H1 (cell line): ENCODE measurements at regions not wholly inside any gene's neighbourhood (a gene's known extent, or its start where the extent isn't known, plus 50 kb on each side); places are given as distances from the start of the nearest gene placed in this dataset.
"Not testable (repeated sequence)": the region's sequence is repeated elsewhere in the genome, so short reads cannot be mapped to it uniquely, and the experiment has no call there.

ENCODE experiments used
- CTCF ChIA-PET: fragments of 300-600 bp; sonication (Branson Sonifier 250); formaldehyde crosslinking; loops from one replicate; lab custom pipeline; 2021; ENCODE audit not compliant: partially characterized antibody; lab: Charles Lee
- POLR2A ChIA-PET: fragments of 300-600 bp; sonication (Branson Sonifier 250); formaldehyde crosslinking; loops from one replicate; lab custom pipeline; 2021; ENCODE audit warnings: inconsistent platforms; ENCODE audit not compliant: partially characterized antibody; lab: Charles Lee
- DNase-seq, 2 experiments: peaks; one replicate each; pipeline versions ENCODE4 v3.0.0 to v3.0.0-alpha.2; 2010 to 2022; ENCODE audit warnings: low spot score in 2 of 2, low read depth in 1 of 2, mixed read lengths in 1 of 2
- FAIRE-seq: peaks from 2 replicates; lab custom pipeline; 2011; peaks lifted over from hg19 to GRCh38; lab: Jason Lieb, UNC
- H2AFZ ChIP-seq: 2 replicates; pipeline ENCODE4 v1.8.1; 2012; ENCODE audit warnings: low read length, inconsistent platforms
- H2AK5ac ChIP-seq: 2 replicates; pipeline ENCODE4 v1.6.1; 2013; ENCODE audit warnings: low read depth, low read length
- H2BK120ac ChIP-seq: replicated peaks from 2 replicates; pipeline ENCODE3; 2013; ENCODE audit warnings: low read depth, low read length, inconsistent platforms
- H2BK12ac ChIP-seq: 2 replicates; pipeline ENCODE4 v1.6.1; 2013; ENCODE audit warnings: low read depth, low read length
- H2BK15ac ChIP-seq: 2 replicates; pipeline ENCODE4 v1.6.1; 2013; ENCODE audit warnings: low read length
- H2BK20ac ChIP-seq: 2 replicates; pipeline ENCODE4 v1.6.1; 2013; ENCODE audit warnings: low read length
- H2BK5ac ChIP-seq: 2 replicates; pipeline ENCODE4 v1.6.1; 2013; ENCODE audit warnings: low read depth, low read length
- H3K14ac ChIP-seq: 2 replicates; pipeline ENCODE4 v1.6.1; 2013; ENCODE audit warnings: inconsistent platforms; ENCODE audit not compliant: insufficient read length
- H3K18ac ChIP-seq: 2 replicates; pipeline ENCODE4 v1.6.1; 2013; ENCODE audit warnings: low read length; ENCODE audit errors: extremely low read depth
- H3K23ac ChIP-seq: 2 replicates; pipeline ENCODE4 v1.6.1; 2013; ENCODE audit warnings: inconsistent platforms; ENCODE audit not compliant: insufficient read length
- H3K23me2 ChIP-seq: 2 replicates; pipeline ENCODE4 v1.6.1; 2013; ENCODE audit warnings: low read depth, low read length
- H3K27ac ChIP-seq: 2 replicates; pipeline ENCODE4 v1.6.1; 2011; ENCODE audit warnings: low read depth, low read length, inconsistent platforms
- H3K27me3 ChIP-seq, 4 experiments: replicated peaks in 1 of 4; 1 replicate in 1 of 4; 2 replicates in 3 of 4; pipeline versions ENCODE4 v1.6.1 to v1.8.1; 2011 to 2013; ENCODE audit warnings: low read length in 3 of 4, mild to moderate bottlenecking in 3 of 4, inconsistent platforms in 2 of 4, mixed read lengths in 2 of 4, moderate library complexity in 1 of 4; ENCODE audit not compliant: control insufficient read depth in 3 of 4, insufficient read depth in 3 of 4; ENCODE audit errors: extremely low read depth in 1 of 4
- H3K36me3 ChIP-seq, 4 experiments: 2 replicates each; pipeline versions ENCODE4 v1.6.1 to v1.8.1; 2011 to 2013; ENCODE audit warnings: mild to moderate bottlenecking in 4 of 4, low read length in 3 of 4, moderate library complexity in 2 of 4, control low read depth in 1 of 4, inconsistent platforms in 1 of 4; ENCODE audit not compliant: insufficient read depth in 4 of 4, control insufficient read depth in 2 of 4
- H3K4ac ChIP-seq: replicated peaks from 2 replicates; pipeline ENCODE3; 2013; ENCODE audit warnings: low read length, low read depth, mixed read lengths, inconsistent platforms; ENCODE audit not compliant: insufficient read length
- H3K4me1 ChIP-seq, 4 experiments: replicated peaks in 1 of 4; 1 replicate in 1 of 4; 2 replicates in 3 of 4; pipeline versions ENCODE4 v1.6.1 to v1.8.1; 2011 to 2013; ENCODE audit warnings: low read length in 3 of 4, inconsistent platforms in 2 of 4, mixed read lengths in 1 of 4; ENCODE audit not compliant: insufficient read depth in 4 of 4, control insufficient read depth in 3 of 4
- H3K4me2 ChIP-seq, 2 experiments: 2 replicates each; pipeline versions ENCODE4 v1.6.1 to v1.8.1; 2011 to 2013; ENCODE audit warnings: low read depth in 2 of 2, low read length in 2 of 2, control low read depth in 1 of 2, inconsistent platforms in 1 of 2, mild to moderate bottlenecking in 1 of 2; ENCODE audit not compliant: insufficient read depth in 1 of 2
- H3K4me3 ChIP-seq, 4 experiments: fragments of 200-600, 300-600 bp in 1 of 4; sonication (generic), shearing (Covaris generic), sonication (Bioruptor Twin) in 1 of 4; 2 replicates each; pipeline versions ENCODE4 v1.5.1 to v1.8.1; 2011 to 2016; ENCODE audit warnings: low read length in 4 of 4, low read depth in 3 of 4, control low read depth in 2 of 4, inconsistent platforms in 2 of 4, mild to moderate bottlenecking in 2 of 4, mixed read lengths in 1 of 4, moderate library complexity in 1 of 4; ENCODE audit not compliant: insufficient read depth in 2 of 4; ENCODE audit errors: extremely low read depth in 1 of 4
- H3K56ac ChIP-seq: replicated peaks from 2 replicates; pipeline ENCODE3; 2013; ENCODE audit warnings: low read depth, mild to moderate bottlenecking, mixed read lengths, low read length, inconsistent platforms; ENCODE audit not compliant: insufficient read length
- H3K79me1 ChIP-seq: 2 replicates; pipeline ENCODE4 v1.6.1; 2013; ENCODE audit warnings: low read depth, low read length, control low read depth
- H3K79me2 ChIP-seq, 2 experiments: 2 replicates each; pipeline versions ENCODE4 v1.6.1 to v1.8.1; 2012 to 2013; ENCODE audit warnings: low read length in 2 of 2, mild to moderate bottlenecking in 2 of 2, inconsistent platforms in 1 of 2; ENCODE audit not compliant: insufficient read depth in 2 of 2, control insufficient read depth in 1 of 2
- H3K9ac ChIP-seq, 4 experiments: replicated peaks in 1 of 4; 1 replicate in 1 of 4; 2 replicates in 3 of 4; pipeline versions ENCODE4 v1.6.1 to v1.8.1; 2011 to 2013; ENCODE audit warnings: low read depth in 3 of 4, low read length in 3 of 4, control low read depth in 2 of 4, mild to moderate bottlenecking in 2 of 4, moderate library complexity in 2 of 4, inconsistent platforms in 1 of 4; ENCODE audit errors: extremely low read depth in 1 of 4
- H3K9me3 ChIP-seq, 2 experiments: 2 replicates each; pipeline versions ENCODE4 v1.6.1 to v1.8.1; 2012 to 2013; ENCODE audit warnings: mild to moderate bottlenecking in 2 of 2, moderate library complexity in 2 of 2, control low read depth in 1 of 2, inconsistent platforms in 1 of 2, low read depth in 1 of 2, low read length in 1 of 2, mixed read lengths in 1 of 2; ENCODE audit not compliant: insufficient read depth in 2 of 2
- H4K20me1 ChIP-seq, 2 experiments: replicated peaks in 1 of 2; 2 replicates each; pipeline versions ENCODE3 to v1.8.1; 2011 to 2013; ENCODE audit warnings: inconsistent platforms in 2 of 2, low read length in 2 of 2, mild to moderate bottlenecking in 1 of 2; ENCODE audit not compliant: insufficient read depth in 2 of 2, control insufficient read depth in 1 of 2
- H4K5ac ChIP-seq: 2 replicates; pipeline ENCODE4 v1.6.1; 2013; ENCODE audit warnings: low read length, low read depth, mixed read lengths, inconsistent platforms; ENCODE audit not compliant: insufficient read length
- H4K8ac ChIP-seq: 2 replicates; pipeline ENCODE4 v1.8.0; 2013; ENCODE audit warnings: mild to moderate bottlenecking, moderate library complexity, low read length, inconsistent platforms; ENCODE audit not compliant: insufficient read depth; ENCODE audit errors: extremely low read depth
- H4K91ac ChIP-seq: replicated peaks from 2 replicates; pipeline ENCODE3; 2013; ENCODE audit warnings: low read length, mixed read lengths, inconsistent platforms; ENCODE audit not compliant: insufficient read length
- CREB1 ChIP-seq: IDR thresholded peaks from 2 replicates; pipeline ENCODE4 v1.6.1; 2012; ENCODE audit warnings: inconsistent platforms
- SIN3A ChIP-seq, 2 experiments: IDR thresholded peaks in 1 of 2; conservative IDR thresholded peaks in 1 of 2; 2 replicates each; pipeline ENCODE4 v1.6.1; 2011 to 2012; ENCODE audit warnings: low read length in 2 of 2, improper control_type of control experiment in 1 of 2, low read depth in 1 of 2, mild to moderate bottlenecking in 1 of 2
- WGBS, 2 experiments: shearing (Covaris generic) in 1 of 2; methylation state at CpG; one replicate each; pipeline versions ENCODE4 v1.1.6 to v1.1.7; 2013 to 2015; ENCODE audit warnings: low lambda C conversion rate in 2 of 2, mixed read lengths in 2 of 2, inconsistent platforms in 1 of 2, low coverage in 1 of 2, missing lambda C conversion rate in 1 of 2; ENCODE audit not compliant: insufficient replicate concordance in 2 of 2, insufficient coverage in 1 of 2, insufficient read length in 1 of 2; ENCODE audit errors: extremely low coverage in 1 of 2, missing lambda C conversion rate in 1 of 2; 5-methylcytosine and 5-hydroxymethylcytosine counted together

- TF ChIP-seq CREB1 (no peak), SIN3A (conservative IDR thresholded peaks at IDR 0.05 in 1 of 2, IDR thresholded peaks at IDR 0.05 in 1 of 2; ENCODE audit: low read depth in 1 of 2, low read length in 2 of 2) (no peak)
Observed at GRCh38 chr16:35602116-35602515, 2142.7 kb downstream of the TP53TG3F start (continued).

- H2BK12ac ChIP-seq, H3K36me3 ChIP-seq, H4K5ac ChIP-seq, H3K4me3 ChIP-seq, CTCF ChIA-PET, H3K79me2 ChIP-seq, H3K56ac ChIP-seq, H2AFZ ChIP-seq, H3K27ac ChIP-seq, H3K14ac ChIP-seq, H3K9ac ChIP-seq, H2AK5ac ChIP-seq, H4K20me1 ChIP-seq, H2BK20ac ChIP-seq, H3K23me2 ChIP-seq, DNase-seq, H3K27me3 ChIP-seq, H4K8ac ChIP-seq, H2BK15ac ChIP-seq, H3K4ac ChIP-seq, H2BK5ac ChIP-seq, FAIRE-seq, H3K4me1 ChIP-seq, H2BK120ac ChIP-seq, H3K18ac ChIP-seq, H3K4me2 ChIP-seq, POLR2A ChIA-PET, H4K91ac ChIP-seq, H3K79me1 ChIP-seq, H3K23ac ChIP-seq: not testable (repeated sequence)
- 85% methylated on average over 5 of the region's 5 CpGs; no CpG with 5 or more reads in 1 of the 2 experiments for WGBS, 2 experiments
- peaks cover 24 to 62% of the 10 kb centered on the region in 2 experiments for H3K9me3 ChIP-seq
Observed at GRCh38 chr16:35603371-35603770, 2144.0 kb downstream of the TP53TG3F start.
